C4-2B (cell line): ENCODE measurements at regions not wholly inside any gene's neighbourhood (a gene's known extent, or its start where the extent isn't known, plus 50 kb on each side); places are given as distances from the start of the nearest gene placed in this dataset.
"Not testable (repeated sequence)": the region's sequence is repeated elsewhere in the genome, so short reads cannot be mapped to it uniquely, and the experiment has no call there.

Experiments
- H3K27ac ChIP-seq: fragments of 450-650 bp; 2 replicates; pipeline ENCODE4 v1.5.1; 2017
- ZFX ChIP-seq: fragments of 450-650 bp; IDR thresholded peaks from 2 replicates; pipeline ENCODE4 v1.6.1; 2017
- TF ChIP-seq, protein P1 (sequence below): fragments of 450-650 bp; conservative IDR thresholded peaks from 2 replicates; pipeline ENCODE4 v1.5.1; 2017; ENCODE audit warnings: mild to moderate bottlenecking

DNA sequence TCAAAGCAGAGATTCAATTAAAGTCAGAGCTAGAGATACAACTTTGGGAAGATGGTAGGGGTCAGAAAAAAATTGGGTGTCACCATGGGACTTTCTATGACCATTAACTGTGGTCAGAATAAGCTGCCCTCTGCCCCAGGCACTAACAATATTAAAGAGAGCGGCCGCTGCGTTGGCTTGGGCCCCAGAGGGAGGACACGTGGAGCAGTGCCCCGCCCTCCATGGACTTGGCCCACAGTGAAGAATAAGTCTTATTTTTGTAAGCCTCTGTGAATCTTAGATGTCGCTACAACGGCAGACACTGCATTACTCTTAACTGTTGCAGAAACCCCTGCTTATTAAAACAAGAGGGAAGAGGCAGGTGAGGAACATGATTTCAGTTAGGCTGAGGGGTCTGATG is 172.7 kb downstream of the UQCRFS1 start:
- H3K27ac ChIP-seq, result no peak overlapping the region
- no peak for TF ChIP-seq ZFX
- TF ChIP-seq, protein P1, sequence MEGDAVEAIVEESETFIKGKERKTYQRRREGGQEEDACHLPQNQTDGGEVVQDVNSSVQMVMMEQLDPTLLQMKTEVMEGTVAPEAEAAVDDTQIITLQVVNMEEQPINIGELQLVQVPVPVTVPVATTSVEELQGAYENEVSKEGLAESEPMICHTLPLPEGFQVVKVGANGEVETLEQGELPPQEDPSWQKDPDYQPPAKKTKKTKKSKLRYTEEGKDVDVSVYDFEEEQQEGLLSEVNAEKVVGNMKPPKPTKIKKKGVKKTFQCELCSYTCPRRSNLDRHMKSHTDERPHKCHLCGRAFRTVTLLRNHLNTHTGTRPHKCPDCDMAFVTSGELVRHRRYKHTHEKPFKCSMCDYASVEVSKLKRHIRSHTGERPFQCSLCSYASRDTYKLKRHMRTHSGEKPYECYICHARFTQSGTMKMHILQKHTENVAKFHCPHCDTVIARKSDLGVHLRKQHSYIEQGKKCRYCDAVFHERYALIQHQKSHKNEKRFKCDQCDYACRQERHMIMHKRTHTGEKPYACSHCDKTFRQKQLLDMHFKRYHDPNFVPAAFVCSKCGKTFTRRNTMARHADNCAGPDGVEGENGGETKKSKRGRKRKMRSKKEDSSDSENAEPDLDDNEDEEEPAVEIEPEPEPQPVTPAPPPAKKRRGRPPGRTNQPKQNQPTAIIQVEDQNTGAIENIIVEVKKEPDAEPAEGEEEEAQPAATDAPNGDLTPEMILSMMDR, result no peak

DNA sequence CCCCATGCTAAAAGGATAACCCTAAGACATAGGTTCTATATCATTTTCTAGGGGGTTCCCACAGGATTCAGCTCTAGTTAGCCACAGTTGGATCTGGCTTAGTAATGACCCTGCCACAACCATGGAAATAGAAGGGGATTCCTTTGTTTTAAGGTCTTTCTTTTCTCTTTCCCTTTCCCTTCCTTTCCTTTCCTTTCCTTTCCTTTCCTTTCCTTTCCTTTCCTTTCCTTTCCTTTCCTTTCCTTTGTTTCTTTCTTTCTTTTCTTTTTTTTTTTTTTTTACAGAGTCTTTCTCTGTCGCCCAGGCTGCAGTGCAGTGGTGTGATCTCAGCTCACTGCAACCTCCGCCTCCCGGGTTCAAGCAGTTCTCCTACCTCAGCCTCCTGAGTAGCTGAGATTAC is 173.9 kb downstream of the UQCRFS1 start:
- not testable (repeated sequence) for H3K27ac ChIP-seq

DNA sequence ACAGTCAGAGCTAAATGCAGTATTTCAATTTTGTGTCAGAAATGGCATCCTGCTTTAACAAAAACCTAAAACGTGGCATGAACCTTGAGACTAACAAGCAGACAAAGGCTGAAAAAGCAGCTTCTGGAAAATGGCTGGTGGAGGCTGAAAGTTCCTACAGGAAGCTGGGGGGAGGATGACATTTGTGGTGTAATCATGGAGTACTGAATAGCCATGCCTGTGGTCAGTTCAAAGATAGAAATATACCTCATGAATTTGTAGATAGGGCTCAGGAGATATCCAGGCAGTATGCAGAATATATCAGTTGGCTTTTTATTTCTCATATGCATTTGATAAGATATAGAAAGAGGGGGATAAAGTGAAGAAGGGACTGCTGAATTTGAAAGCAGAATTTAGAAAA is 181.7 kb downstream of the UQCRFS1 start:
- no peak overlapping the region for H3K27ac ChIP-seq
- no peak for TF ChIP-seq ZFX
- TF ChIP-seq, protein P1, result no peak

DNA sequence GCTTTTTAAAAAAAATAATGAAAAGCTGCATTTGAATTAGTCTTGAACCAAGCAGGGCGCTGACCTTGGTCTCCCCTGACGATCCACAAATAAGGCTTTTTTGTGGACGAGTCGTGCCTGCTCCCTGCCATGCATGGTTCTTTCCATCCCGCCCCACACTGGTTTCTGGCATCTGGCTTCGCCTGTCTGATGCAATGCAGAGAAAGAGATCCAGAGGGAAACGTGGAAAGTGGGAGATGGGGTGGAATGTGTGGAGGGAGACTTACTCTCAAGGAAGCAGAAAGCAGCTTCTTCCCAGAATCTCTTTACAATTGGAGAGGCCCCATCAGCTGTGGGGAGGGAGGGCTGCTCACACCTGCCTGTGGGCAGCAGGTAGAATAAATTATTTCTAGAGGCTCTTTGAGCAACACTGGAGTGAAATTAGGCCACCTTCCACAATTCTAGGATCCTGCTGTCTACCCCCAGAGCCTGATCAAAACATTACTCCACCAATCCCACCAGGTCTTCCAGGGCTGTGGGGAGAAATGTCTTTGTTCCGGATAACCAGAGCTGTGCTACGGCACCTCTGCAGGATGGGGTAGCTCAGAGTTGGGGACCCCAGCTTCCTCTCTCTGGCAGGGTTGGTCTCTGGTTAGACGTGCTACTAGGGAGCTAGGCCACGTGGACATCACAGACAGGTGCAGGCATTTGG is 183.5 kb downstream of the UQCRFS1 start:
- no peak overlapping the region for H3K27ac ChIP-seq
- TF ChIP-seq ZFX, result no peak
- TF ChIP-seq, protein P1, result no peak

DNA sequence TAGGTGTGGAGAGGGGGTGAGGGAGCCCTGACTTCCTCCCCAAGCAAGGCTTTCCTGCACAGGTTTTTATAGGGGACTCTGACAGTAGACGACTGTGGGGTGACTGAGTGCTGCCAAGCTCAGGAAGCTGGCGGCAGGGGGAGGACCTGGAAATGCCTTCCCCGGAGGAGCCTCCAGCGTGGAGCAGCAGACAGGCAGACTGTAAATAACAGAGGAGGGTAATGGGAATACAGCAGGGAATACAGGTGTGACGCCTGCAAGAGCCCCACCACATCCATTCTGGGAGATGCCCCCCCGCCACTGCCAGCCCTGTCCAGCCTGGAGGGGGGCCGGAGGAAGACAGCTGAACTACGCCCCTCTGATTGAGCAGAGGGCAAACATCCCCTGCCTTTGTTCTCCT is 190.4 kb downstream of the UQCRFS1 start:
- H3K27ac ChIP-seq, result no peak overlapping the region
- no peak for TF ChIP-seq ZFX
- TF ChIP-seq, protein P1, result no peak

DNA sequence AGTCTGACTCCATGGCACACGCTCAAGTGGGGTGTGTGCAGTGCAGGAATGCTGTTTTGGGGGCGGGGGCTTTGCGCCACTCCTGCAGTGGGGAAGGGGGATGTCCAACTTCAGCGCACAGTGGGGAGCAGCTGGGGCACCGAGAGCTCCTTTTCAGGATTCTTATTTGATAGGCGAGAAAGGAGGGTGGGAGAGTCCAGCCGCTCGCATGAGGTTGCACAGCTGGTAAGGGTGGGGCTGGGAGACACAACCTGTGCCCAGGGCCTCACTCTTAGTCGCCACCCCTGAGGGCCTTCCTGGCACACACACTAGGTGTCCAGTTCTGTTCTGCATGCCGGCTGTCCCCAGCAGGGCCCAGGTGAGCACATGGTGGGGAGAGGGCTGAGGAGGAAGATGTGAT is 190.8 kb downstream of the UQCRFS1 start:
- TF ChIP-seq ZFX, result no peak
- TF ChIP-seq, protein P1, result no peak

DNA sequence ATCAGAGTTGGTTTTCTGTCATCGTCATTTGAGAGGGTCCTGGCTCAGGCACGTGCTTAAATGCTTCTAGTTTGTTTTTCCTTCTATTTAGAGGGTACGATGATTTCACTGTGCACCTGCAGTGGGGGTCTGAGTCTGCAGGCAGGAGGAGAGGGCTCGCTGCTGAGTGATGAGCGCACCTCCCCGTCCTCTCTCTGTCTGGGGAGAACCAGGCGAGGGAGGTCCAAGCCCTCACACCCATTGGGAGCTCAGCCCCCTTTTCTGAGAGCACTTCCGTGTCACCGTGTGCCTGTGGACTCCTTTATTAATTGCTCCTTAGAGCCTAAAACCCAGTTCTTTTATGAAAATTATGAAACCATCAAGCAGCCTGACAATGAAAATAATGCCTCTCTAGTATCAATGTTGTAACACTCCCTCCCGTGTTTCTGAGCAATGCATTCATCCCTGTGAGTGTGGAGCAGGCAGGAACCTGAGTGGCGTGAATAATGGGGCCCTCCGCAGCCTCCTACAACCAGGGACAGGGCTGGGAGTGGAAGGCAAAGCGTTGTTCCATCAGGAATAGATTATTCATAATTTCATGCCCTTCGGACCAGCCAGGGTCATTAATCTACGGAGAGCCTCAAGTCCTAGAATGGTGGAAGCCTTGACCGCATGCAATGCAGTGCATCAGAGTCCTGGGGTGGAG is 191.6 kb downstream of the UQCRFS1 start:
- H3K27ac ChIP-seq, result no peak overlapping the region
- no peak for TF ChIP-seq ZFX

More for the DNA sequence above, 190.8 kb downstream of the UQCRFS1 start:
- H3K27ac ChIP-seq, result no peak overlapping the region

DNA sequence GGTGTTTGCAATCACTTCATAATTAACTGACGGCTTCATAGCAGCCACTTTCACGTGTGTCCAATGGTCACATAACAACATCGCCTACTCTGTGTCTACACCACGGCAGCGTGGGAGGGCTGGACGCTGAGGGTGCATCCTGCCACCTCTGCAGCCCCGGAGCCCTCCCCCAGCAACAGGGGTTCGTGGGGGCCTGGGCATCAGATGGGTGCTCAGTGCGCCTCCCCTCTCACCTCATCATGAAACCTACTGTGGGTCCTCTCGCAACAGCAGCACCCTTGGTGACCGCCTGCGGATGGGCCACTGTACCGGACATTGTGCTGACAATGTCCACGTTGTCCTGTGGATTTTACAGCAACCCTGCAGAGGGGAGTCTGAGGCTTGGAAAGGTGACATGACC is 193.5 kb downstream of the UQCRFS1 start:
- TF ChIP-seq ZFX, result no peak
- TF ChIP-seq, protein P1, result no peak
- H3K27ac ChIP-seq, result no peak overlapping the region
